AG04450 (cell line): ENCODE measurements at regions not wholly inside any gene's neighbourhood (a gene's known extent, or its start where the extent isn't known, plus 50 kb on each side); places are given as distances from the start of the nearest gene placed in this dataset.

Experiments
- CTCF ChIA-PET: fragments of 300-600, 350-600 bp; formaldehyde crosslinking; extraction: SDS; loops from one replicate; lab custom pipeline; 2022; ENCODE audit warnings: antibody characterized with exemption, inconsistent platforms; lab: Charles Lee
- POLR2A ChIA-PET: fragments of 350-600 bp; formaldehyde crosslinking; extraction: SDS; loops from one replicate; lab custom pipeline; 2021; ENCODE audit warnings: antibody characterized with exemption, inconsistent platforms; lab: Yijun Ruan, JAX
- DNase-seq: peaks from one replicate; pipeline ENCODE4 v3.0.0-alpha.2; 2011; ENCODE audit warnings: low read depth, low spot score
- H3K27ac ChIP-seq: one replicate; pipeline ENCODE4 v1.5.1; 2012; ENCODE audit warnings: low read depth, low read length, control low read depth
- H3K27me3 ChIP-seq: one replicate; pipeline ENCODE4 v1.6.0; 2012; ENCODE audit warnings: low read length; ENCODE audit not compliant: control insufficient read depth, insufficient read depth
- H3K4me3 ChIP-seq: 2 replicates; pipeline ENCODE4 v1.5.1; 2011; ENCODE audit warnings: mild to moderate bottlenecking, low read depth, low read length, control low read depth
- H3K9me3 ChIP-seq: 2 replicates; pipeline ENCODE4 v1.5.1; 2012; ENCODE audit warnings: low read length; ENCODE audit not compliant: control insufficient read depth, insufficient read depth
- CTCF ChIP-seq: IDR thresholded peaks from 2 replicates; pipeline ENCODE4 v1.5.1; 2011; ENCODE audit warnings: low read depth, low read length, control low read depth, inconsistent platforms

GRCh38 chr7:155877167-155877566 is 64.9 kb upstream of the SHH start:
- H3K9me3 ChIP-seq = peaks cover 26% of the 10 kb centered on the region
- H3K4me3 ChIP-seq = no peak overlapping the region
- no peak overlapping the region for H3K27ac ChIP-seq
- POLR2A ChIA-PET = interaction anchor here (0.6 kb wide), 1 partner anchor 602 kb away, joined by 9 read pairs; no protein-coding TSS in a partner anchor
- no peak for TF ChIP-seq CTCF
- no peak for DNase-seq
- H3K27me3 ChIP-seq = no peaks in the 10 kb centered on the region
- CTCF ChIA-PET = no interaction called here

- ChIA-PET POLR2A (no interaction called here), CTCF (no interaction called here)
- DNase-seq = no peak
- no peak for TF ChIP-seq CTCF
- Histone ChIP-seq H3K27me3 (no peaks in the 10 kb centered on the region), H3K4me3 (no peak overlapping the region), H3K9me3 (peaks cover 21% of the 10 kb centered on the region), H3K27ac (no peak overlapping the region)
These were observed 62.1 kb upstream of the SHH start for GRCh38 chr7:155874411-155874810.

GRCh38 chr7:155874010-155874409 is 61.7 kb upstream of the SHH start:
- DNase-seq = no peak
- Histone ChIP-seq H3K4me3 (no peak overlapping the region), H3K27me3 (no peaks in the 10 kb centered on the region), H3K9me3 (peaks cover 25% of the 10 kb centered on the region), H3K27ac (no peak overlapping the region)
- ChIA-PET CTCF (no interaction called here), POLR2A (interaction anchor here (0.7 kb wide), 1 partner anchor 11 kb away, joined by 3 read pairs; no protein-coding TSS in a partner anchor)
- no peak for TF ChIP-seq CTCF

GRCh38 chr7:155872678-155873369 is 60.6 kb upstream of the SHH start:
- Histone ChIP-seq H3K27ac (no peak overlapping the region), H3K27me3 (no peaks in the 10 kb centered on the region), H3K9me3 (peaks cover 19% of the 10 kb centered on the region), H3K4me3 (no peak overlapping the region)
- DNase-seq = no peak
- no peak for TF ChIP-seq CTCF
- POLR2A ChIA-PET = no interaction called here
- CTCF ChIA-PET = no interaction called here

- H3K4me3 ChIP-seq = no peak overlapping the region
- POLR2A ChIA-PET = no interaction called here
- no peak for DNase-seq
- peaks cover 20% of the 10 kb centered on the region for H3K9me3 ChIP-seq
- CTCF ChIA-PET = no interaction called here
- no peaks in the 10 kb centered on the region for H3K27me3 ChIP-seq
- TF ChIP-seq CTCF = no peak
- H3K27ac ChIP-seq = no peak overlapping the region
These were observed 58.9 kb upstream of the SHH start for GRCh38 chr7:155871211-155871610.
